ENCODE measurements at regions not wholly inside any gene's neighbourhood (a gene's known extent, or its start where the extent isn't known, plus 50 kb on each side); places are given as distances from the start of the nearest gene placed in this dataset.

GRCh38 chr14:89576960-89577359 is 159.9 kb upstream of the FOXN3 start:
- no peak overlapping the region for H3K27ac ChIP-seq (ENCODE audit: low read length)
- H4K20me1 ChIP-seq (ENCODE audit: insufficient read depth): no peaks in the 10 kb centered on the region
- H3K9me2 ChIP-seq (ENCODE audit: insufficient read depth, low read length): no peaks in the 10 kb centered on the region
- no peak overlapping the region for H2AFZ ChIP-seq (ENCODE audit: low read depth, low read length)
- no peaks in the 10 kb centered on the region for H3F3A ChIP-seq (ENCODE audit: insufficient read depth, low read length, poor library complexity, severe bottlenecking)
- no peaks in the 10 kb centered on the region for H3K9me3 ChIP-seq (ENCODE audit: low read length)
- H3K36me3 ChIP-seq (ENCODE audit: insufficient read depth, low read length): no peaks in the 10 kb centered on the region
- no peaks in the 10 kb centered on the region for H3K79me2 ChIP-seq (replicated peaks; ENCODE audit: insufficient read depth, low read length)
- H3K27me3 ChIP-seq (ENCODE audit: insufficient read depth, low read depth, low read length): no peaks in the 10 kb centered on the region
- TF ChIP-seq EP300 (conservative IDR thresholded peaks at IDR 0.05; ENCODE audit: poor library complexity, severe bottlenecking) (no peak), CTCF (IDR thresholded peaks at IDR 0.05; ENCODE audit: poor library complexity, severe bottlenecking) (no peak), POLR2AphosphoS5 (IDR thresholded peaks at IDR 0.05) (peak; percentile 28)
- H3K4me2 ChIP-seq (ENCODE audit: low read length): no peak overlapping the region
- no peak overlapping the region for H3K9ac ChIP-seq (ENCODE audit: low read length)
- H3K4me3 ChIP-seq (ENCODE audit: low read length): no peak overlapping the region

GRCh38 chr14:89576145-89576927 is 159.3 kb upstream of the FOXN3 start:
- Histone ChIP-seq H3K9ac (ENCODE audit: low read length) (no peak overlapping the region), H4K20me1 (ENCODE audit: insufficient read depth) (no peaks in the 10 kb centered on the region), H2AFZ (ENCODE audit: low read depth, low read length) (no peak overlapping the region), H3K9me3 (ENCODE audit: low read length) (no peaks in the 10 kb centered on the region), H3K4me2 (ENCODE audit: low read length) (no peak overlapping the region), H3K36me3 (ENCODE audit: insufficient read depth, low read length) (no peaks in the 10 kb centered on the region), H3K79me2 (replicated peaks; ENCODE audit: insufficient read depth, low read length) (no peaks in the 10 kb centered on the region), H3K4me3 (ENCODE audit: low read length) (no peak overlapping the region), H3F3A (ENCODE audit: insufficient read depth, low read length, poor library complexity, severe bottlenecking) (no peaks in the 10 kb centered on the region), H3K9me2 (ENCODE audit: insufficient read depth, low read length) (no peaks in the 10 kb centered on the region), H3K27me3 (ENCODE audit: insufficient read depth, low read depth, low read length) (no peaks in the 10 kb centered on the region), H3K27ac (ENCODE audit: low read length) (no peak overlapping the region)
- TF ChIP-seq EZH2 (IDR thresholded peaks at IDR 0.05; ENCODE audit: borderline replicate concordance, insufficient read depth, low read length, poor library complexity, severe bottlenecking) (no peak), REST (IDR thresholded peaks at IDR 0.05; ENCODE audit: borderline replicate concordance) (no peak), SMC3 (conservative IDR thresholded peaks at IDR 0.05; ENCODE audit: poor library complexity) (no peak), CTCF (IDR thresholded peaks at IDR 0.05; ENCODE audit: poor library complexity, severe bottlenecking) (no peak), EP300 (conservative IDR thresholded peaks at IDR 0.05; ENCODE audit: poor library complexity, severe bottlenecking) (no peak), POLR2AphosphoS5 (IDR thresholded peaks at IDR 0.05) (no peak), TAF1 (IDR thresholded peaks at IDR 0.05; ENCODE audit: low read depth) (no peak), RAD21 (conservative IDR thresholded peaks at IDR 0.05) (no peak), MXI1 (conservative IDR thresholded peaks at IDR 0.05; ENCODE audit: poor library complexity, severe bottlenecking) (no peak)

Data from neural cell (in vitro differentiated cells).